ENCODE measurements at regions not wholly inside any gene's neighbourhood (a gene's known extent, or its start where the extent isn't known, plus 50 kb on each side); places are given as distances from the start of the nearest gene placed in this dataset.
"Not testable (repeated sequence)": the region's sequence is repeated elsewhere in the genome, so short reads cannot be mapped to it uniquely, and the experiment has no call there.

- DNase-seq (ENCODE audit: low read depth); H3K36me3 ChIP-seq (ENCODE audit: control insufficient read depth, insufficient read depth, low read length); H3K27me3 ChIP-seq (ENCODE audit: control insufficient read depth, insufficient read depth, low read length); H3K4me3 ChIP-seq (ENCODE audit: low read depth, low read length): not testable (repeated sequence)
Observed at GRCh38 chr3:125886006-125886405, 83.0 kb upstream of the ROPN1B start.

GRCh38 chr3:125899181-125899580, 69.8 kb upstream of the ROPN1B start:
- not testable (repeated sequence) for H3K27me3 ChIP-seq (ENCODE audit: control insufficient read depth, insufficient read depth, low read length); DNase-seq (ENCODE audit: low read depth); H3K4me3 ChIP-seq (ENCODE audit: low read depth, low read length); H3K36me3 ChIP-seq (ENCODE audit: control insufficient read depth, insufficient read depth, low read length)

- H3K36me3 ChIP-seq (ENCODE audit: control insufficient read depth, insufficient read depth, low read length); H3K27me3 ChIP-seq (ENCODE audit: control insufficient read depth, insufficient read depth, low read length); DNase-seq (ENCODE audit: low read depth); H3K4me3 ChIP-seq (ENCODE audit: low read depth, low read length): not testable (repeated sequence)
Observed at GRCh38 chr3:125901473-125901872, 67.5 kb upstream of the ROPN1B start.

- H3K36me3 ChIP-seq (ENCODE audit: control insufficient read depth, insufficient read depth, low read length); DNase-seq (ENCODE audit: low read depth); H3K27me3 ChIP-seq (ENCODE audit: control insufficient read depth, insufficient read depth, low read length); H3K4me3 ChIP-seq (ENCODE audit: low read depth, low read length): not testable (repeated sequence)
Observed at GRCh38 chr3:125903780-125904455, 65.1 kb upstream of the ROPN1B start.

GRCh38 chr3:125907279-125907678, 61.7 kb upstream of the ROPN1B start:
- H3K36me3 ChIP-seq (ENCODE audit: control insufficient read depth, insufficient read depth, low read length); H3K27me3 ChIP-seq (ENCODE audit: control insufficient read depth, insufficient read depth, low read length); DNase-seq (ENCODE audit: low read depth); H3K4me3 ChIP-seq (ENCODE audit: low read depth, low read length): not testable (repeated sequence)

GRCh38 chr3:125910851-125911250, 58.1 kb upstream of the ROPN1B start:
- not testable (repeated sequence) for H3K4me3 ChIP-seq (ENCODE audit: low read depth, low read length); H3K27me3 ChIP-seq (ENCODE audit: control insufficient read depth, insufficient read depth, low read length); DNase-seq (ENCODE audit: low read depth); H3K36me3 ChIP-seq (ENCODE audit: control insufficient read depth, insufficient read depth, low read length)

- H3K4me3 ChIP-seq (ENCODE audit: low read depth, low read length) = peak overlapping the region; percentile 50
- not testable (repeated sequence) for H3K36me3 ChIP-seq (ENCODE audit: control insufficient read depth, insufficient read depth, low read length); H3K27me3 ChIP-seq (ENCODE audit: control insufficient read depth, insufficient read depth, low read length); DNase-seq (ENCODE audit: low read depth)
Observed at GRCh38 chr3:125914608-125915436, 54.2 kb upstream of the ROPN1B start.

GRCh38 chr3:125915437-125915787, 53.6 kb upstream of the ROPN1B start:
- H3K27me3 ChIP-seq (ENCODE audit: control insufficient read depth, insufficient read depth, low read length); H3K36me3 ChIP-seq (ENCODE audit: control insufficient read depth, insufficient read depth, low read length); DNase-seq (ENCODE audit: low read depth): not testable (repeated sequence)
- H3K4me3 ChIP-seq (ENCODE audit: low read depth, low read length) = peak overlapping the region; percentile 50

GRCh38 chr3:125915792-125916375, 53.1 kb upstream of the ROPN1B start:
- not testable (repeated sequence) for H3K36me3 ChIP-seq (ENCODE audit: control insufficient read depth, insufficient read depth, low read length); H3K27me3 ChIP-seq (ENCODE audit: control insufficient read depth, insufficient read depth, low read length)
- peak; percentile 84 for DNase-seq (ENCODE audit: low read depth)
- H3K4me3 ChIP-seq (ENCODE audit: low read depth, low read length) = peak overlapping the region; percentile 50

- peak; percentile 70 for DNase-seq (ENCODE audit: low read depth)
- no peaks in the 10 kb centered on the region for H3K27me3 ChIP-seq (ENCODE audit: control insufficient read depth, insufficient read depth, low read length)
- H3K4me3 ChIP-seq (ENCODE audit: low read depth, low read length) = peak overlapping the region; percentile 83
- peak; percentile 16 for TF ChIP-seq CTCF (IDR thresholded peaks at IDR 0.05; ENCODE audit: insufficient read depth, low read length, poor library complexity, severe bottlenecking)
- no peaks in the 10 kb centered on the region for H3K36me3 ChIP-seq (ENCODE audit: control insufficient read depth, insufficient read depth, low read length)
Observed at GRCh38 chr3:125916376-125916978, 52.5 kb upstream of the ROPN1B start.

- H3K27me3 ChIP-seq (ENCODE audit: control insufficient read depth, insufficient read depth, low read length); H3K36me3 ChIP-seq (ENCODE audit: control insufficient read depth, insufficient read depth, low read length); DNase-seq (ENCODE audit: low read depth): not testable (repeated sequence)
- peak overlapping the region; percentile 83 for H3K4me3 ChIP-seq (ENCODE audit: low read depth, low read length)
Observed at GRCh38 chr3:125917020-125917549, 51.9 kb upstream of the ROPN1B start.

GRCh38 chr3:125918024-125918423, 51.0 kb upstream of the ROPN1B start:
- H3K36me3 ChIP-seq (ENCODE audit: control insufficient read depth, insufficient read depth, low read length); H3K27me3 ChIP-seq (ENCODE audit: control insufficient read depth, insufficient read depth, low read length); H3K4me3 ChIP-seq (ENCODE audit: low read depth, low read length); DNase-seq (ENCODE audit: low read depth): not testable (repeated sequence)

- H3K4me3 ChIP-seq (ENCODE audit: low read depth, low read length) = not testable (repeated sequence)
Observed at GRCh38 chr3:125918451-125918850, 50.5 kb upstream of the ROPN1B start.

More at GRCh38 chr3:125918451-125918850, 50.5 kb upstream of the ROPN1B start:
- not testable (repeated sequence) for DNase-seq (ENCODE audit: low read depth); H3K36me3 ChIP-seq (ENCODE audit: control insufficient read depth, insufficient read depth, low read length); H3K27me3 ChIP-seq (ENCODE audit: control insufficient read depth, insufficient read depth, low read length)

Measured in kidney epithelial cell (primary cell).